ENCODE measurements at regions not wholly inside any gene's neighbourhood (a gene's known extent, or its start where the extent isn't known, plus 50 kb on each side); places are given as distances from the start of the nearest gene placed in this dataset.
"Not testable (repeated sequence)": the region's sequence is repeated elsewhere in the genome, so short reads cannot be mapped to it uniquely, and the experiment has no call there.

GRCh38 chr4:81673961-81674360 is 202.3 kb upstream of the RASGEF1B start:
- Histone ChIP-seq H3K27ac (no peak overlapping the region), H3K4me3 (no peak overlapping the region), H3K4me1 (replicated peaks in 1 of 2) (no peaks in the 10 kb centered on the region), H3K27me3 (no peaks in the 10 kb centered on the region), H3K9me3 (replicated peaks in 1 of 3) (no peaks in the 10 kb centered on the region), H3K36me3 (replicated peaks in 1 of 2) (no peaks in the 10 kb centered on the region)
- WGBS, 4 donors, result 67 to 76% (median 72%) methylated on average over 4 of the region's 4 CpGs
- DNase-seq, result no peak
- intact Hi-C loops (cut with DNase I), result no loop called here
- TF ChIP-seq POLR2A (IDR thresholded peaks at IDR 0.05) (no peak), CTCF (IDR thresholded peaks at IDR 0.05) (no peak)

DNA sequence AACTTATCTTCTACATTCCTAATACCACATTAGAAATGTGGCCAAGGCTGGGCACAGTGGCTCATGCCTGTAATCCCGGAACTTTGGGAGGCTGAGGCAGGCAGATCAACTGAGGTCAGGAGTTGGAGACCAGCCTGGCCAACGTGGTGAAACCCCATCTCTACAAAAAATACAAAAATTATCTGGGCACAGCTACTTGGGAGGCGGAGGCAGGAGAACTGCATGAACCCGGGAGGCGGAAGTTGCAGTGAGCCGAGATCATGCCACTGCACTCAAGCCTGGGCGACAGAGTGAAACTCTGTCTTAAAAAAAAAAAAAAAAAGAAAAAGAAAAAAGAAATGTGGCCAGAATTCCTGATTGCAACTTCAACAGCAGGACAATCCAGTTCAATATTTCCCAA is 196.6 kb upstream of the RASGEF1B start:
- intact Hi-C loops (cut with DNase I); DNase-seq; H3K27ac ChIP-seq; H3K4me3 ChIP-seq; H3K36me3 ChIP-seq (replicated peaks in 1 of 2); H3K4me1 ChIP-seq (replicated peaks in 1 of 2); H3K27me3 ChIP-seq; H3K9me3 ChIP-seq (replicated peaks in 1 of 3): not testable (repeated sequence)
- WGBS, 4 donors, result 64 to 74% (median 72%) methylated on average over 7 of the region's 7 CpGs

GRCh38 chr4:81667539-81667938 is 195.8 kb upstream of the RASGEF1B start:
- no peak overlapping the region for H3K4me3 ChIP-seq
- DNase-seq, result no peak
- no peaks in the 10 kb centered on the region for H3K9me3 ChIP-seq (replicated peaks in 1 of 3)
- no peaks in the 10 kb centered on the region for H3K27me3 ChIP-seq
- WGBS, 4 donors, result 47 to 68% (median 66%) methylated on average over 2 of the region's 2 CpGs
- intact Hi-C loops (cut with DNase I), result no loop called here
- H3K27ac ChIP-seq, result no peak overlapping the region
- H3K4me1 ChIP-seq (replicated peaks in 1 of 2), result peaks cover 0 to 3% of the 10 kb centered on the region in 2 donors
- no peaks in the 10 kb centered on the region for H3K36me3 ChIP-seq (replicated peaks in 1 of 2)
- TF ChIP-seq POLR2A (IDR thresholded peaks at IDR 0.05) (no peak), CTCF (IDR thresholded peaks at IDR 0.05) (no peak)

DNA sequence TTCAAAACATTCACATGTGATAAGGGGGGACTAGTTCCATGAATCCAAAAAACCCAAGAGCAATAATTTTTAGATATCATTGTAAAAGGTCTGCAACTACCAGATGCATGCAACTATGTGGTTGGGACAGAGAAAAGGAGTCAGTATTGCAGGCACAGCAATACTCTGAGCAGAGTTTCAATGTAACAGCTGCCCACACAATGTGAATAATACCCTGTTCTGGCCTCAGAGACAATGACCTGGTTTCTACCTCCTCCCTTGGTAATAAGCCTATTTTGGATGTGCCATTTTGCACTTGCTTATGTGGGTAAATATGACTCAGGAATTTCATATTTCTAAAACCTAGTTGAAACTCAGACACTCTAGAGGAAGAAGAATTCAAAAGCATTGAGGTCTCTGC is 194.8 kb upstream of the RASGEF1B start:
- H3K4me1 ChIP-seq (replicated peaks in 1 of 2), result peaks cover 0 to 3% of the 10 kb centered on the region in 2 donors

More for the DNA sequence above, 194.8 kb upstream of the RASGEF1B start:
- no peak for DNase-seq
- H3K4me3 ChIP-seq, result no peak overlapping the region
- intact Hi-C loops (cut with DNase I), result no loop called here
- H3K27me3 ChIP-seq, result no peaks in the 10 kb centered on the region
- no peaks in the 10 kb centered on the region for H3K36me3 ChIP-seq (replicated peaks in 1 of 2)
- no peak overlapping the region for H3K27ac ChIP-seq
- no peak for TF ChIP-seq POLR2A (IDR thresholded peaks at IDR 0.05)
- TF ChIP-seq CTCF (IDR thresholded peaks at IDR 0.05), result no peak
- H3K9me3 ChIP-seq (replicated peaks in 1 of 3), result no peaks in the 10 kb centered on the region
